Vagina (tissue), 2 donors: ENCODE measurements at regions not wholly inside any gene's neighbourhood (a gene's known extent, or its start where the extent isn't known, plus 50 kb on each side); places are given as distances from the start of the nearest gene placed in this dataset.

Source experiments
- POLR2A ChIP-seq, 2 donors: fragments of 450-650 bp; IDR thresholded peaks; one replicate each; pipeline ENCODE4 v1.6.1; 2017; ENCODE audit warnings: antibody characterized with exemption in 2 of 2, mild to moderate bottlenecking in 2 of 2, moderate library complexity in 2 of 2
- TF ChIP-seq, protein P1 (sequence below), 3 experiments: fragments of 450-650 bp in 2 of 3; fragments of 200-600 bp in 1 of 3; sonication (generic) in 1 of 3; IDR thresholded peaks; one replicate each; pipeline ENCODE4 v1.5.1; 2017 to 2019; ENCODE audit warnings: antibody characterized with exemption in 3 of 3, mild to moderate bottlenecking in 2 of 3, moderate library complexity in 2 of 3

DNA sequence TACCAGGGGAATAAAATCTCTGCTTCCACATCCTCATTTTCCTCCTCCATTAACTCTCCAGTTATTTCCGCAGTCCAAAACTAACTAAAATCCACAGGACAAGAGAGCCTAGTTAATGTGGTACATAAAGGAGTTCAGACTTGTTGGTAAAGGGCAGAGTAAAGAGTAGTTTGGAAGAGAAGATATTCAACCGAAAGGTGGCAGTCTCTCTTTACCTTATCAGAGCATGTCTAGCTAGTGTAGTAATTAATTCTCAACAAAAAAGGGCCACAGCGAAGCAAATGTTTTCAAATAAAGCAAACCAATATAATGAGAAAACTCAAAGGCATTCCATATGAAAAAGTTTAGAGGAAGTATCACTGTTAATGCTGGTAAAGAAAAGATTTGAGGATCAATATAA is 286.5 kb downstream of the GLUD2 start:
- TF ChIP-seq, protein P1, sequence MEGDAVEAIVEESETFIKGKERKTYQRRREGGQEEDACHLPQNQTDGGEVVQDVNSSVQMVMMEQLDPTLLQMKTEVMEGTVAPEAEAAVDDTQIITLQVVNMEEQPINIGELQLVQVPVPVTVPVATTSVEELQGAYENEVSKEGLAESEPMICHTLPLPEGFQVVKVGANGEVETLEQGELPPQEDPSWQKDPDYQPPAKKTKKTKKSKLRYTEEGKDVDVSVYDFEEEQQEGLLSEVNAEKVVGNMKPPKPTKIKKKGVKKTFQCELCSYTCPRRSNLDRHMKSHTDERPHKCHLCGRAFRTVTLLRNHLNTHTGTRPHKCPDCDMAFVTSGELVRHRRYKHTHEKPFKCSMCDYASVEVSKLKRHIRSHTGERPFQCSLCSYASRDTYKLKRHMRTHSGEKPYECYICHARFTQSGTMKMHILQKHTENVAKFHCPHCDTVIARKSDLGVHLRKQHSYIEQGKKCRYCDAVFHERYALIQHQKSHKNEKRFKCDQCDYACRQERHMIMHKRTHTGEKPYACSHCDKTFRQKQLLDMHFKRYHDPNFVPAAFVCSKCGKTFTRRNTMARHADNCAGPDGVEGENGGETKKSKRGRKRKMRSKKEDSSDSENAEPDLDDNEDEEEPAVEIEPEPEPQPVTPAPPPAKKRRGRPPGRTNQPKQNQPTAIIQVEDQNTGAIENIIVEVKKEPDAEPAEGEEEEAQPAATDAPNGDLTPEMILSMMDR (IDR thresholded peaks at IDR 0.05) = no peak
- TF ChIP-seq POLR2A (IDR thresholded peaks at IDR 0.05) = no peak
